ENCODE measurements at regions not wholly inside any gene's neighbourhood (a gene's known extent, or its start where the extent isn't known, plus 50 kb on each side); places are given as distances from the start of the nearest gene placed in this dataset.
A peak's percentile ranks its signal among the peaks of the same experiment; 100 is the strongest.

DNA sequence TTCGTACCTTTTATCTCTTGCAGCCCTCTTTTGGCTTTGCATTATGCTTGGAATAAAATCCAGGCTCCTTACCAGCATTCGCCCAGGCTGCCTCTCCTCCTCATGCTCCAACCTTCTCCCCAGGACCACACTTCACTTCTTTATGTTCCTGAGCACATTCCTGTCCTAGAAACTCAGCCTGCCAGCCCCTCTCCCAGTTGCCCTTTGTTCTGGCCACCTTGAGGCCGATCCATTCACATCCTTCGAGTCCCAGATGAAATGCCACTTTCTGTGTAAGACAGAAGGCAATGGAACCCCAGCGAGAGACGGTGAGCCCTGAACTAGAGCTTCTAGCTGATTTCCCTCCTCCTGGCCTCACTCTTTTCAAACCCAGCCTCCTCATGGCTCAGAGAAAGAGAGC, 73.0 kb upstream of the NTM start:
- no peak for DNase-seq (ENCODE audit: low read depth)

DNA sequence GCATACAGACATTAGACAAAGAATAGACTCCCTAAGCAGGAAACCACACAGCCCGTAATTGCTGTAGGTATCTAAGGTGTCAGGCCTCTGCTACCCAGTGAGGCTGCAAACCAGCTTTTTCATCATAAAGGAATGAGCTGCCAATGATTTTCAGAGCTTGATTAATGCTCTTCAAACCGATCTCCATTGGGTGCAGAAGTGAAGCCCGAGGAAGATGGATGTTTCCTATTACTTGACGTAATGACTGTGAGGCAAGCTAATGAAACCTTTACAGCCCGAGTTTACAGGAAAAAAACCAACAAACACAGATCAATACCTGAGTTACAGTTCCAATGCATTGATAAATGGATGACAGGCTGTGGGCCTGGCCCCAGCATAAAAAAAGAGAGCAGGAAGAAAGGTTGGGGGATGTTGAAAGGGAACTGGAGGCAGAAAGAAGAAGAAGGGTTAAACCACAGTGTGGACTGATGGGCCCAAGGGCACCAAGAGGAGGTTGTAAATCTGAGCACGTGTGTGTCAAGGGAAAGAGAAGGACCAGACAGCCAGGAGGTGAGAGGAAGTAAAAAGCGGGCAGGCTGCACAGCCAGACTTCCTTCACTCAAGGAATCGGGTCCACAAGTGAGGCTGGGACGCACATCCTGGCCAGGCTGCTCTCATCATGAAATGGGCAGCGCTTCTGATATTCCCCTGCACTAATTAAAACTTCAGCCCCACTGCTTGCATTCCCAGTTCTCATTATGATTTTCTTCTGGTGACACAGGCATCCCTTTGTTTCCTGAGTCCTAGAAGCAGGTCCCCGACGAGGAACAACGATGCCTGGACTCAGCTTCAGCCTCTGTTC, 70.6 kb upstream of the NTM start:
- no peak for DNase-seq (ENCODE audit: low read depth)

DNA sequence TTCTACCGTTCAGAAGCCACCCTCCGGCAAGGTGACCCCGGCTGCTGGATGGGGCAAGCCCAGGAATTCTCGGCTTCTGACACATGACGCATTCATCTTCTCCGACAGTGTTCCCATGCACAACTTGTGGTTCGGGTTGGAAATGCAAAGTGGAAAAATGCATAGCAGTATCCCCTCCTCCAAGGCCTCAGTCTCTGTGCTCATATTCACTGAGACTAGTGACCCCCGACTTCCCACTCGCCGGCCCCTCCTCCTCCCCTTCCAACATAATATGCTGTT, 70.0 kb upstream of the NTM start:
- peak; percentile 23 for DNase-seq (ENCODE audit: low read depth)

- DNase-seq (ENCODE audit: low read depth), result no peak
Measured at GRCh38 chr11:131301306-131301705, 69.1 kb upstream of the NTM start.

DNA sequence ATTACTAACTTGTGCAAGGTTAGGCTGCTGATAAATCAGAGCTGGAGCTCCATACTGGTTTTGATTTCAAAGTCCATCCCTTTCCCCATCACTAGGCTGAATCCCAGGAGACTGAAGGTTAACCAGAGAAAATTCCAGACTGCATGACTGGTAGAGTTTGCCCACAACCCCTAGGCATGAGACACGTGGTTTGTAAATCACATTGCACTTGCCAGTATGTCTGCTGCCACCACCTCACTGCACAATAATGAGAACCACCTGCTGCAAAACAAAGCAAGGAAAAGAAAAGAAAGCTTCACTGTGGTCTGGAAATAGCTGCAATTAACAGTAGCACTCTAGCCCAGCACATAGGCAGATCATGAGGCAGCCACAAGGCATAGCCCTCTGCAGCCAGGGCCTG, 67.6 kb upstream of the NTM start:
- peak; percentile 92 for DNase-seq (ENCODE audit: low read depth)

DNA sequence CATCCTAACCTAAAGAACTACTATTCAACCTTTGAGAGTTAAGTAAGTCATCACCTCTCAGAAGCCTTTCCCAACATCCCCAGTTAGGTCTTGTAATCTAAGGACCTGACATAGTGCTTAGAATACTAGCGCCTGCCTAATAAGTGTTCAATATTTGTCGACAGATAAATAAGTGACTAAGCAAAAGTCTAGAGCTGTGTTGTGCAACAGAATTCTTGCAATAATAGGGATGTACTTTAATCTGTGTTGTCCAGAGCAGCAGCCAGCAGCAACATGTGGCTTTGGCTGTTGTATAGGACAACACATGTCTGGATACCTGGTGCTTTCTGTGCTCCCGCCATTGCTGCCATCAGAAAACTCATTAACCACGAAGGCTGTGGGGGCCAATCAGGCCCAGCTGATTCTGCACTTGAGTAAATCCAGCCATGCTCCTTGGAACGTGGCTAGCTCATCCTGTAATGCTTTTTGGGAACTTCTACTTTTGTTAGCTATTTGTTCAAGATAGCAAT, 66.8 kb upstream of the NTM start:
- DNase-seq (ENCODE audit: low read depth), result no peak

DNA sequence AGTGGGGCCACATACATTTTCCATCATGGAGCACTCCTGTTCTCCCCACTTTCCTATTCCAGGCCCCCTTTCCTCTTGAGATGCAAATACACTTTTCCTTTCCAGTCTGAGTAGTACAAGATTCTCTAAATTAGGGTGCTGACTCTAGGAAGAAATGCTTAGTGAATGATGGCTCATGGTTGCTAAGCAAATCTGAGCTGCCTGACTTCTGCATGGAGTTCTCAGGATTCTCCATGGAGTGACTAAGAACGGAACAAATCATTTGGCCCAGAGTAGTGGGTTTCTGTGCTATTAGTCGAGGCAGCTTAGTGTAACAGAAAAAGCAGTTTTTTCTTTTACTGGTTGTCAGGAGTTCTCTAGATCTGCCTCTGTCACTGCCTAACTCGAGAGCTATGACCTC, 65.4 kb upstream of the NTM start:
- no peak for DNase-seq (ENCODE audit: low read depth)

GRCh38 chr11:131307506-131307905, 62.9 kb upstream of the NTM start:
- no peak for DNase-seq (ENCODE audit: low read depth)

DNA sequence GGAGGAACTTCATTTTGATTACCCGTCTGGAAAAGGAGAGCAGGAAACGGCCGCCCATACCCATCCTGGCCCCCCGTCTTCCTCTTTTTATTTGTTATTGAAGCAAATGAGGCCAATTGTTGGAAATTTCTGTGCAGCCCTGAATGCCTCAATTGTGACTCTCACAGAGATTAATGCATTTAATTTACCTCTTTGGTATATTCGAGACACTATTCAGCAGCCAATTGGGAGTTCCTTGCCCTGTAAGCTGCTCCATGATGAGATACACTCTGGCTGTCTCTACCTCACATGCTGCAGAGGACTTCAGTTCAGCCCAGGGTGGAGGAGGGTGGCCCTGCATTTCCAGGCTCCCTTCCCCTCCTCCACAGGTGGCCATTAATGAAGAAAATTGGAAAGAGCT, 60.6 kb upstream of the NTM start:
- DNase-seq (ENCODE audit: low read depth), result no peak

GRCh38 chr11:131311776-131312514, 58.5 kb upstream of the NTM start:
- no peak for DNase-seq (ENCODE audit: low read depth)
